Keratinocyte (primary cell): ENCODE measurements at regions not wholly inside any gene's neighbourhood (a gene's known extent, or its start where the extent isn't known, plus 50 kb on each side); places are given as distances from the start of the nearest gene placed in this dataset.

ENCODE experiments used
- EZH2 ChIP-seq: IDR thresholded peaks from one replicate; pipeline ENCODE4 v1.6.1; 2012; ENCODE audit warnings: inconsistent platforms, mild to moderate bottlenecking, low read length, moderate library complexity
- TF ChIP-seq, protein P1 (sequence below), 3 experiments: IDR thresholded peaks in 1 of 3; conservative IDR thresholded peaks in 1 of 3; optimal IDR thresholded peaks in 1 of 3; 2 replicates in 2 of 3; 3 replicates in 1 of 3; pipeline versions ENCODE3 to v1.5.1; 2011; ENCODE audit warnings: low read length in 3 of 3, mild to moderate bottlenecking in 3 of 3, moderate library complexity in 2 of 3, control low read depth in 1 of 3, inconsistent platforms in 1 of 3; ENCODE audit not compliant: insufficient read depth in 2 of 3; ENCODE audit errors: extremely low read depth in 1 of 3

DNA sequence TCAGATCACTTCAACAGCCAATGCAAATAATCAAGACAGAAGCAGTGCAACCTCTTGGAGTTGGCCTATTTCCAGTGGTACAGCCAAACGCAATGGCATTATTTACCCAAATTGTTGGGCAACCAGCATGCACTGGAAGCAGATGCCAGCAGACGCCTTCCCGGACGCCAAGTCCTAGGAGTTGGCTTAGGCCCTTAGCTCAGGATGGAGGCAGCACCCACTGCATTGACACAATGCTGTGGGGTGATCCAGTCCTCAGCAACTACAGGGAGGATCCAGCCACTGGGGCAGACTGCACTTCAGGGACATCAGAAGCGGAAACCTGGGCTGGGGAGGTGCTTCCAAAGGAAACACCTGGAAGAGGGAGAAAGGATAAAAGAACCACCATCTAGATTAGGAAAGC, 290.4 kb downstream of the FAM43A start:
- TF ChIP-seq, protein P1, sequence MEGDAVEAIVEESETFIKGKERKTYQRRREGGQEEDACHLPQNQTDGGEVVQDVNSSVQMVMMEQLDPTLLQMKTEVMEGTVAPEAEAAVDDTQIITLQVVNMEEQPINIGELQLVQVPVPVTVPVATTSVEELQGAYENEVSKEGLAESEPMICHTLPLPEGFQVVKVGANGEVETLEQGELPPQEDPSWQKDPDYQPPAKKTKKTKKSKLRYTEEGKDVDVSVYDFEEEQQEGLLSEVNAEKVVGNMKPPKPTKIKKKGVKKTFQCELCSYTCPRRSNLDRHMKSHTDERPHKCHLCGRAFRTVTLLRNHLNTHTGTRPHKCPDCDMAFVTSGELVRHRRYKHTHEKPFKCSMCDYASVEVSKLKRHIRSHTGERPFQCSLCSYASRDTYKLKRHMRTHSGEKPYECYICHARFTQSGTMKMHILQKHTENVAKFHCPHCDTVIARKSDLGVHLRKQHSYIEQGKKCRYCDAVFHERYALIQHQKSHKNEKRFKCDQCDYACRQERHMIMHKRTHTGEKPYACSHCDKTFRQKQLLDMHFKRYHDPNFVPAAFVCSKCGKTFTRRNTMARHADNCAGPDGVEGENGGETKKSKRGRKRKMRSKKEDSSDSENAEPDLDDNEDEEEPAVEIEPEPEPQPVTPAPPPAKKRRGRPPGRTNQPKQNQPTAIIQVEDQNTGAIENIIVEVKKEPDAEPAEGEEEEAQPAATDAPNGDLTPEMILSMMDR (optimal IDR thresholded peaks at IDR 0.05 in 1 of 3, IDR thresholded peaks at IDR 0.05 in 1 of 3, conservative IDR thresholded peaks at IDR 0.05 in 1 of 3; ENCODE audit: extremely low read depth in 1 of 3, insufficient read depth in 2 of 3, low read length in 3 of 3) = no peak
- TF ChIP-seq EZH2 = no peak
